Endothelial cell of umbilical vein (primary cell): ENCODE measurements at regions not wholly inside any gene's neighbourhood (a gene's known extent, or its start where the extent isn't known, plus 50 kb on each side); places are given as distances from the start of the nearest gene placed in this dataset.

Experiments
- BruUV-seq: library from RNA; stranded (reverse); fragments of 400-500 nt; replicated peaks from 2 replicates; lab custom pipeline; 2021; lab: Mats Ljungman, UMichigan
- CTCF ChIA-PET: fragments of 300-600, 350-600 bp; sonication (Branson Sonifier 250); formaldehyde crosslinking; loops from one replicate; lab custom pipeline; 2021; ENCODE audit warnings: antibody characterized with exemption, inconsistent platforms; lab: Charles Lee
- POLR2A ChIA-PET: fragments of 300-600, 350-600 bp; sonication (Branson Sonifier 250); formaldehyde crosslinking; loops from one replicate; lab custom pipeline; 2021; ENCODE audit warnings: antibody characterized with exemption, inconsistent platforms; lab: Charles Lee
- DNase-seq: peaks from one replicate; pipeline ENCODE4 v3.0.0-alpha.2; 2011; ENCODE audit warnings: low read depth, low spot score
- FAIRE-seq: peaks from 2 replicates; lab custom pipeline; 2011; peaks lifted over from hg19 to GRCh38; lab: Jason Lieb, UNC
- H2AFZ ChIP-seq: 2 replicates; pipeline ENCODE4 v1.6.0; 2012; ENCODE audit warnings: low read depth, low read length, control low read depth, inconsistent platforms
- H3K27ac ChIP-seq: 2 replicates; pipeline ENCODE4 v1.5.1; 2011; ENCODE audit warnings: low read depth, mild to moderate bottlenecking, control low read depth, low read length, moderate library complexity; ENCODE audit not compliant: insufficient read depth
- H3K27me3 ChIP-seq, 2 experiments: 2 replicates each; pipeline versions ENCODE4 v1.6.0 to v1.6.1; 2011; ENCODE audit warnings: low read length in 2 of 2, mixed read lengths in 1 of 2; ENCODE audit not compliant: control insufficient read depth in 2 of 2, insufficient read depth in 2 of 2
- H3K36me3 ChIP-seq, 2 experiments: 2 replicates in 1 of 2; 3 replicates in 1 of 2; pipeline ENCODE4 v1.5.1; 2011; ENCODE audit warnings: low read length in 2 of 2, mild to moderate bottlenecking in 1 of 2, moderate library complexity in 1 of 2; ENCODE audit not compliant: control insufficient read depth in 2 of 2, insufficient read depth in 2 of 2; ENCODE audit errors: extremely low read depth in 1 of 2
- H3K4me1 ChIP-seq: 3 replicates; pipeline ENCODE4 v1.5.1; 2011; ENCODE audit warnings: mild to moderate bottlenecking, low read length; ENCODE audit not compliant: control insufficient read depth, insufficient read depth; ENCODE audit errors: extremely low read depth
- H3K4me2 ChIP-seq: 2 replicates; pipeline ENCODE4 v1.6.1; 2011; ENCODE audit warnings: low read length, control low read depth, mixed read lengths; ENCODE audit not compliant: insufficient read depth
- H3K4me3 ChIP-seq, 3 experiments: fragments of 200-600 bp in 1 of 3; sonication (generic), shearing (Covaris generic) in 1 of 3; replicated peaks in 1 of 3; 2 replicates each; pipeline ENCODE4 v1.5.1; 2011 to 2016; ENCODE audit warnings: control low read depth in 3 of 3, low read length in 3 of 3, mild to moderate bottlenecking in 2 of 3, inconsistent platforms in 1 of 3, low read depth in 1 of 3, moderate library complexity in 1 of 3; ENCODE audit not compliant: insufficient read depth in 1 of 3
- H3K79me2 ChIP-seq: 2 replicates; pipeline ENCODE4 v1.6.0; 2012; ENCODE audit warnings: low read length, inconsistent platforms; ENCODE audit not compliant: control insufficient read depth, insufficient read depth
- H3K9ac ChIP-seq: replicated peaks from 2 replicates; pipeline ENCODE3; 2011; ENCODE audit warnings: low read length, control low read depth; ENCODE audit not compliant: insufficient read depth; ENCODE audit errors: extremely low read depth
- H3K9me1 ChIP-seq: replicated peaks from 3 replicates; pipeline ENCODE4 v1.6.0; 2011; ENCODE audit warnings: mild to moderate bottlenecking, low read length; ENCODE audit not compliant: control insufficient read depth, insufficient read depth; ENCODE audit errors: extremely low read depth
- H3K9me3 ChIP-seq: replicated peaks from 2 replicates; pipeline ENCODE4 v1.5.1; 2012; ENCODE audit warnings: low read length, inconsistent platforms; ENCODE audit not compliant: control insufficient read depth, insufficient read depth
- H4K20me1 ChIP-seq: replicated peaks from 2 replicates; pipeline ENCODE3; 2011; ENCODE audit warnings: mild to moderate bottlenecking, low read length; ENCODE audit not compliant: control insufficient read depth, insufficient read depth; ENCODE audit errors: extremely low read depth
- EZH2 ChIP-seq: IDR thresholded peaks from 2 replicates; pipeline ENCODE4 v1.6.1; 2012; ENCODE audit warnings: borderline replicate concordance, low read depth, mild to moderate bottlenecking, moderate library complexity, low read length, inconsistent platforms; ENCODE audit not compliant: severe bottlenecking
- FOS ChIP-seq: IDR thresholded peaks from 2 replicates; pipeline ENCODE4 v1.6.1; 2011; ENCODE audit warnings: mild to moderate bottlenecking, low read length, moderate library complexity, borderline replicate concordance; ENCODE audit not compliant: insufficient read depth
- GATA2 ChIP-seq: IDR thresholded peaks from 2 replicates; pipeline ENCODE4 v1.7.0; 2011; ENCODE audit warnings: low read depth, mild to moderate bottlenecking, moderate library complexity, mixed read lengths, low read length; ENCODE audit not compliant: insufficient read length, insufficient read depth
- JUN ChIP-seq: IDR thresholded peaks from 2 replicates; pipeline ENCODE4 v1.6.1; 2011; ENCODE audit warnings: borderline replicate concordance, low read depth; ENCODE audit not compliant: insufficient read length, insufficient read depth
- MYC ChIP-seq: IDR thresholded peaks from one replicate; pipeline ENCODE4 v1.6.1; 2011; ENCODE audit warnings: mild to moderate bottlenecking, low read depth, low read length
- POLR2A ChIP-seq: IDR thresholded peaks from 2 replicates; pipeline ENCODE4 v1.6.1; 2012; ENCODE audit warnings: low read depth, mild to moderate bottlenecking, control low read depth, low read length
- POLR2AphosphoS5 ChIP-seq: IDR thresholded peaks from 2 replicates; pipeline ENCODE4 v1.6.1; 2012; ENCODE audit warnings: low read depth, mild to moderate bottlenecking, control low read depth, low read length, moderate library complexity; ENCODE audit not compliant: insufficient read depth
- dilution Hi-C: fragments of 300-500 bp; cut with MboI; formaldehyde crosslinking; loops from one replicate; pipeline ENCODE4 v1.15.0; 2019; ENCODE audit warnings: low sequenced_read_pairs; ENCODE audit not compliant: extremely low pct_ligation_motif_present
- intact Hi-C: fragments of 100-400 bp; cut with micrococcal nuclease; formaldehyde crosslinking; loops from one replicate; pipeline ENCODE4 v1.10.0; 2022
- TF ChIP-seq, protein P1 (sequence below): IDR thresholded peaks from 2 replicates; pipeline ENCODE4 v1.6.1; 2011; ENCODE audit not compliant: insufficient read depth, insufficient read length
- TF ChIP-seq, protein P2 (sequence below), 2 donors: IDR thresholded peaks; 1 replicate in 1 of 2; 2 replicates in 1 of 2; pipeline ENCODE4 v1.5.1; 2011; ENCODE audit warnings: low read length in 2 of 2, mild to moderate bottlenecking in 2 of 2, moderate library complexity in 2 of 2, control low read depth in 1 of 2, inconsistent platforms in 1 of 2, low read depth in 1 of 2; ENCODE audit not compliant: insufficient read depth in 1 of 2; ENCODE audit errors: extremely low read depth in 1 of 2

DNA sequence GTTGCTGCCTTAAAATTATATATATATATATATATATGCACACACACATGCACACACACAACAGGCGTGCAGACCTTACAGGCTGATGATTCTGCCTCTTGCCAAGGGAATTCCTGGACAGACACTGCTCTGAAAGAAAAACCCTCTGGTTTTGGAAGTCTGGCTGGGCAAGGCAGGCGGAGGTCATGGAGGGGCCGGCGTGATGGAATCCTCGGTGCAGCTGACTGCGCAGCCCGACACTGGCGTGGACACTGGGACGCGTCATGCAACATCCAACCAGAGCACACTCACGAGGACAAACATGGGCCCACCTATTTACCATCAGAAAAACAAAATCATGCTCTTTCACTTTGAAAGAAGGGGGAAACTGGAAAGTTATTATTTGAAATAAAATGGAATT is 235.3 kb downstream of the ZNF516 start:
- ChIA-PET CTCF (no interaction called here), POLR2A (no interaction called here)

DNA sequence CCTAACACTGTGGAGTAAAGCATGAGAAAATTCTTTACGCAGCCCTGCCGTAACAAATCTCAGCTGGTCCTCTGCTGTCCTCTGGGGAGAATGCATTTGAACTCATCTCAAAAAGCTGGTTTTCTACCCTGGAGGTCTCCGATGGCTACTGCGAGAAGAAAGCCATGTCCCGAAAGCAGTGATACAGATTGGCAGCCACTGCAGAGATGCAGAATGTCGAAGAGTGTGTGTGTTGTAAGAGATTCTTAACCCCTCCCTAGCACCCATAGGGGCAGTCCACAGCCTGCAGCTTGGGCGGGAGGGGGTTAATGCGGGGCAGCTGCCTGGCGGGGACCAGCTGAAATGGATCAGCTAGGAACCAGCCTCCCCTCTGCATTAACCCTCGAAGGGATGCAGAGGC is 235.9 kb downstream of the ZNF516 start:
- no peak for FAIRE-seq

More for the DNA sequence above, 235.3 kb downstream of the ZNF516 start:
- Histone ChIP-seq H3K9ac (no peak overlapping the region), H3K27ac (no peak overlapping the region), H4K20me1 (no peaks in the 10 kb centered on the region), H3K9me1 (no peaks in the 10 kb centered on the region), H3K4me2 (no peak overlapping the region), H3K4me1 (no peaks in the 10 kb centered on the region), H2AFZ (no peak overlapping the region), H3K9me3 (no peaks in the 10 kb centered on the region), H3K36me3 (no peaks in the 10 kb centered on the region), H3K4me3 (no peak overlapping the region), H3K27me3 (no peaks in the 10 kb centered on the region), H3K79me2 (no peaks in the 10 kb centered on the region)
- intact Hi-C loops = no loop called here
- dilution Hi-C loops = no loop called here
- TF ChIP-seq, protein P1, sequence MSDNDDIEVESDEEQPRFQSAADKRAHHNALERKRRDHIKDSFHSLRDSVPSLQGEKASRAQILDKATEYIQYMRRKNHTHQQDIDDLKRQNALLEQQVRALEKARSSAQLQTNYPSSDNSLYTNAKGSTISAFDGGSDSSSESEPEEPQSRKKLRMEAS = no peak
- TF ChIP-seq, protein P2, sequence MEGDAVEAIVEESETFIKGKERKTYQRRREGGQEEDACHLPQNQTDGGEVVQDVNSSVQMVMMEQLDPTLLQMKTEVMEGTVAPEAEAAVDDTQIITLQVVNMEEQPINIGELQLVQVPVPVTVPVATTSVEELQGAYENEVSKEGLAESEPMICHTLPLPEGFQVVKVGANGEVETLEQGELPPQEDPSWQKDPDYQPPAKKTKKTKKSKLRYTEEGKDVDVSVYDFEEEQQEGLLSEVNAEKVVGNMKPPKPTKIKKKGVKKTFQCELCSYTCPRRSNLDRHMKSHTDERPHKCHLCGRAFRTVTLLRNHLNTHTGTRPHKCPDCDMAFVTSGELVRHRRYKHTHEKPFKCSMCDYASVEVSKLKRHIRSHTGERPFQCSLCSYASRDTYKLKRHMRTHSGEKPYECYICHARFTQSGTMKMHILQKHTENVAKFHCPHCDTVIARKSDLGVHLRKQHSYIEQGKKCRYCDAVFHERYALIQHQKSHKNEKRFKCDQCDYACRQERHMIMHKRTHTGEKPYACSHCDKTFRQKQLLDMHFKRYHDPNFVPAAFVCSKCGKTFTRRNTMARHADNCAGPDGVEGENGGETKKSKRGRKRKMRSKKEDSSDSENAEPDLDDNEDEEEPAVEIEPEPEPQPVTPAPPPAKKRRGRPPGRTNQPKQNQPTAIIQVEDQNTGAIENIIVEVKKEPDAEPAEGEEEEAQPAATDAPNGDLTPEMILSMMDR (IDR thresholded peaks at IDR 0.05; ENCODE audit: extremely low read depth in 1 of 2, insufficient read depth in 1 of 2, low read depth in 1 of 2, low read length in 2 of 2) = no peak
- TF ChIP-seq MYC (no peak), JUN (no peak), POLR2A (no peak)
- BruUV-seq = no TSS peak
- no peak for FAIRE-seq
- no peak for DNase-seq

More for the DNA sequence above, 235.9 kb downstream of the ZNF516 start:
- no peak overlapping the region for H2AFZ ChIP-seq
- DNase-seq = no peak
- no peak overlapping the region for H3K4me3 ChIP-seq
- intact Hi-C loops (no loop called here), dilution Hi-C loops (no loop called here)
- ChIA-PET CTCF (no interaction called here), POLR2A (no interaction called here)
- H3K4me2 ChIP-seq = no peak overlapping the region
- H4K20me1 ChIP-seq = no peaks in the 10 kb centered on the region
- BruUV-seq = no TSS peak
- H3K36me3 ChIP-seq = no peaks in the 10 kb centered on the region
- no peaks in the 10 kb centered on the region for H3K4me1 ChIP-seq
- no peaks in the 10 kb centered on the region for H3K27me3 ChIP-seq
- no peaks in the 10 kb centered on the region for H3K9me3 ChIP-seq
- no peak overlapping the region for H3K9ac ChIP-seq
- no peaks in the 10 kb centered on the region for H3K79me2 ChIP-seq
- TF ChIP-seq POLR2A (no peak), POLR2AphosphoS5 (no peak), EZH2 (no peak), GATA2 (no peak), JUN (no peak), FOS (no peak), MYC (no peak)
- TF ChIP-seq, protein P2 (IDR thresholded peaks at IDR 0.05; ENCODE audit: extremely low read depth in 1 of 2, insufficient read depth in 1 of 2, low read depth in 1 of 2, low read length in 2 of 2) = no peak
- TF ChIP-seq, protein P1 = no peak
- no peaks in the 10 kb centered on the region for H3K9me1 ChIP-seq
- H3K27ac ChIP-seq = no peak overlapping the region
